Suprapubic skin (tissue), 4 donors: ENCODE measurements at regions not wholly inside any gene's neighbourhood (a gene's known extent, or its start where the extent isn't known, plus 50 kb on each side); places are given as distances from the start of the nearest gene placed in this dataset.

Experiments used
- DNase-seq, 2 donors: peaks; one replicate each; pipeline ENCODE4 v3.0.0-alpha.2; 2019; ENCODE audit warnings: low spot score in 2 of 2
- H3K27ac ChIP-seq: fragments of 200-600 bp; sonication (generic); one replicate; pipeline ENCODE4 v1.5.1; 2019
- H3K27me3 ChIP-seq: fragments of 200-600 bp; sonication (generic); one replicate; pipeline ENCODE4 v1.5.1; 2019
- H3K36me3 ChIP-seq: fragments of 200-600 bp; sonication (generic); one replicate; pipeline ENCODE4 v1.5.1; 2019
- H3K4me1 ChIP-seq: fragments of 200-600 bp; sonication (generic); one replicate; pipeline ENCODE4 v1.5.1; 2019
- H3K4me3 ChIP-seq: fragments of 200-600 bp; sonication (generic); one replicate; pipeline ENCODE4 v1.5.1; 2019; ENCODE audit warnings: mild to moderate bottlenecking
- H3K9me3 ChIP-seq: fragments of 200-600 bp; sonication (generic); one replicate; pipeline ENCODE4 v1.5.1; 2019
- CTCF ChIP-seq, 2 donors: fragments of 200-600 bp in 1 of 2; fragments of 450-650 bp in 1 of 2; sonication (generic) in 1 of 2; IDR thresholded peaks; one replicate each; pipeline ENCODE4 v1.5.1; 2016 to 2019; ENCODE audit warnings: antibody characterized with exemption in 2 of 2, mild to moderate bottlenecking in 1 of 2, moderate library complexity in 1 of 2
- EP300 ChIP-seq: sonication (generic); formaldehyde crosslinking; IDR thresholded peaks from one replicate; pipeline ENCODE4 v1.6.1; 2017; ENCODE audit warnings: antibody characterized with exemption
- POLR2A ChIP-seq, 2 donors: fragments of 450-650 bp; IDR thresholded peaks; one replicate each; pipeline ENCODE4 v1.6.1; 2017; ENCODE audit warnings: antibody characterized with exemption in 2 of 2, mild to moderate bottlenecking in 2 of 2, moderate library complexity in 2 of 2
- POLR2AphosphoS5 ChIP-seq, 3 donors: sonication (generic); formaldehyde crosslinking; IDR thresholded peaks; one replicate each; pipeline ENCODE4 v1.6.1; 2017; ENCODE audit warnings: antibody characterized with exemption in 3 of 3
- WGBS: methylation state at CpG from one replicate; pipeline ENCODE4 v1.1.5; 2018; 5-methylcytosine and 5-hydroxymethylcytosine counted together

GRCh38 chr6:66913657-66914056, 1206.6 kb upstream of the EYS start:
- WGBS, result 51% methylated on average over 2 of the region's 2 CpGs
- no peak for DNase-seq
- Histone ChIP-seq H3K4me1 (no peaks in the 10 kb centered on the region), H3K27ac (no peak overlapping the region), H3K36me3 (no peaks in the 10 kb centered on the region), H3K27me3 (no peaks in the 10 kb centered on the region), H3K9me3 (no peaks in the 10 kb centered on the region), H3K4me3 (no peak overlapping the region)
- TF ChIP-seq CTCF (IDR thresholded peaks at IDR 0.05) (no peak), POLR2A (IDR thresholded peaks at IDR 0.05) (no peak), POLR2AphosphoS5 (IDR thresholded peaks at IDR 0.05) (no peak), EP300 (no peak)

- H3K4me1 ChIP-seq, result no peaks in the 10 kb centered on the region
- no peak for DNase-seq
- no peak overlapping the region for H3K27ac ChIP-seq
- 32% methylated on average over 4 of the region's 4 CpGs for WGBS
- no peaks in the 10 kb centered on the region for H3K9me3 ChIP-seq
- no peaks in the 10 kb centered on the region for H3K36me3 ChIP-seq
- TF ChIP-seq POLR2AphosphoS5 (IDR thresholded peaks at IDR 0.05), result no peak
- TF ChIP-seq EP300, result no peak
- no peak for TF ChIP-seq CTCF (IDR thresholded peaks at IDR 0.05)
- no peak for TF ChIP-seq POLR2A (IDR thresholded peaks at IDR 0.05)
- H3K27me3 ChIP-seq, result no peaks in the 10 kb centered on the region
- H3K4me3 ChIP-seq, result no peak overlapping the region
Observed at GRCh38 chr6:66902457-66902856, 1195.4 kb upstream of the EYS start.

- Histone ChIP-seq H3K4me3 (no peak overlapping the region), H3K4me1 (no peaks in the 10 kb centered on the region), H3K36me3 (no peaks in the 10 kb centered on the region), H3K9me3 (no peaks in the 10 kb centered on the region), H3K27ac (no peak overlapping the region), H3K27me3 (no peaks in the 10 kb centered on the region)
- TF ChIP-seq POLR2A (IDR thresholded peaks at IDR 0.05), result no peak
- no peak for TF ChIP-seq CTCF (IDR thresholded peaks at IDR 0.05)
- TF ChIP-seq EP300, result no peak
- 76% methylated on average over 8 of the region's 8 CpGs for WGBS
- DNase-seq, result no peak
Observed at GRCh38 chr6:66900133-66901083, 1193.4 kb upstream of the EYS start.

- no peak for TF ChIP-seq POLR2A (IDR thresholded peaks at IDR 0.05)
- TF ChIP-seq EP300, result no peak
- TF ChIP-seq CTCF (IDR thresholded peaks at IDR 0.05), result no peak
- peak in 1 of 3 donors; percentile 36 for TF ChIP-seq POLR2AphosphoS5 (IDR thresholded peaks at IDR 0.05)
- DNase-seq, result no peak
- Histone ChIP-seq H3K4me1 (no peaks in the 10 kb centered on the region), H3K27me3 (no peaks in the 10 kb centered on the region), H3K9me3 (no peaks in the 10 kb centered on the region), H3K36me3 (no peaks in the 10 kb centered on the region), H3K4me3 (no peak overlapping the region), H3K27ac (no peak overlapping the region)
- WGBS, result 81% methylated on average over 2 of the region's 2 CpGs
Observed at GRCh38 chr6:66897576-66897975, 1190.5 kb upstream of the EYS start.

- Histone ChIP-seq H3K27me3 (no peaks in the 10 kb centered on the region), H3K27ac (no peak overlapping the region), H3K9me3 (no peaks in the 10 kb centered on the region), H3K4me1 (no peaks in the 10 kb centered on the region), H3K36me3 (no peaks in the 10 kb centered on the region), H3K4me3 (no peak overlapping the region)
- no peak for DNase-seq
- TF ChIP-seq POLR2AphosphoS5 (IDR thresholded peaks at IDR 0.05), result no peak
- no peak for TF ChIP-seq POLR2A (IDR thresholded peaks at IDR 0.05)
- TF ChIP-seq CTCF (IDR thresholded peaks at IDR 0.05), result no peak
- no peak for TF ChIP-seq EP300
- 90% methylated on average over 5 of the region's 5 CpGs for WGBS
Observed at GRCh38 chr6:66896415-66896814, 1189.4 kb upstream of the EYS start.
